ENCODE measurements at regions not wholly inside any gene's neighbourhood (a gene's known extent, or its start where the extent isn't known, plus 50 kb on each side); places are given as distances from the start of the nearest gene placed in this dataset.

DNA sequence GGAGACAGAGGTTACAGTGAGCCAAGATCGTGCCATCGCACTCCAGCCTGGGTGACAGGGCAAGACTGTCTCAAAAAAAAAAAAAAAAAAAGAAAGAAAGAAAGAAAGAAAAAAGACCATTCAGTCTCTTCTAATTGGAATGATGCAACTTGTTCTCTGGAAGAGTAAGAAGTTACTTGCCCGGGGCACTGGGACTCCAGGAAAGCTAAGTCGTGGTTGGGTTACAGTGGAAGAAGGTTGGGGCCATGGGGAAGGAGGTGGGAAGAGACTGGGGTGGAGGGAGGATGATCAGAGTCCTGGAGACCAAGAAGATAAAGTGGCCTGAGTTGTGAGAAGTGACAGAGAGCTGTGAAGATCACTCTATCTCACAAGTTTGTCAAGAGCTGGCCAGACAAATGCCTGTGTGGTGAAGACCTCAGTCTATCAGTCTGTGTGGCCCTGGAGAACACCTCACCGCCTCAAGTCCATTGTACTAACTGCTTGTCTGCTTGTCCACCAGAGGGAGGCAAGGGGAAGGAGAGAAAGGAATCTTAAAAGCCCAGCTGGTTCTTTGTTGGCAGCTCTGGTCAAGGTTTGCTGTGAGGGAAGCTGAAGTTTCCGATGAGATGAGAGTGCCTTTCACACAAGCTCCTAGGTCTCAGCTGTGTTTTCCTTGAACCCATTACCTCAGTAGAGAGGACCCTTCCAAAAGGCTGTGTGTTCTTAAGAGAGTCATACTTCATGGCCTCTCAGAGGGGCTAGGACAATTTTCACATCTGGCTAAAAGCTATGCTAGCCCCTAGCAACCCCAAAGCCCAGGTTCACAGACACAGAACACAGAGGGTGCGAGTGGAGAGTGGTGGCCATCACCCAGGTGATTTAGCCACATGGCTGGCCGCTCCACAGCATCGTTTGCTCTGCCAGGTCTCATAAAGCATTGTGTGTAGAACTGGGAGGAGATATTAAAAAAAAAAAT, 72.0 kb upstream of the TMEM178A start:
- TF ChIP-seq GATA3 (IDR thresholded peaks at IDR 0.05; ENCODE audit: low read depth, low read length) (no peak), GATA2 (IDR thresholded peaks at IDR 0.05; ENCODE audit: low read depth, low read length) (no peak)

DNA sequence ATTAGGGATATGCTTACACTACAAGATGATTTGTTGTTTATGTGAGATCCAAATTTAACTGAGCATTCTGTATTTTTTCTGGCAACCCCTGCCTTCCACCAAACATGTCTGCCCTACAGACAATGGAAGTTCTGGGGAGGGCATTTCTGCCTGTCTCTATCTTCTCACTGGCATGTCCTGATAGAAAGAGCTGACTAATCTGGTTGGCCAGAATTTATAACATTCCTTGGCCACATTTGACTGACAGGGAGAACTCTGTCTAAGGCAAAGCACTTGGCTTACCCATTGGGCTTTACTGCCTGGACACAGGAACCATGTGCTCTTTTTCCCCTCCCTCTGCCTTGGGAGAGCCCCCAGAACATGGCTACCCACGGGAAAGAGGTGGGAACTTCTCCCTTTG, 70.6 kb upstream of the TMEM178A start:
- TF ChIP-seq GATA2 (IDR thresholded peaks at IDR 0.05; ENCODE audit: low read depth, low read length) (no peak), GATA3 (IDR thresholded peaks at IDR 0.05; ENCODE audit: low read depth, low read length) (no peak)

DNA sequence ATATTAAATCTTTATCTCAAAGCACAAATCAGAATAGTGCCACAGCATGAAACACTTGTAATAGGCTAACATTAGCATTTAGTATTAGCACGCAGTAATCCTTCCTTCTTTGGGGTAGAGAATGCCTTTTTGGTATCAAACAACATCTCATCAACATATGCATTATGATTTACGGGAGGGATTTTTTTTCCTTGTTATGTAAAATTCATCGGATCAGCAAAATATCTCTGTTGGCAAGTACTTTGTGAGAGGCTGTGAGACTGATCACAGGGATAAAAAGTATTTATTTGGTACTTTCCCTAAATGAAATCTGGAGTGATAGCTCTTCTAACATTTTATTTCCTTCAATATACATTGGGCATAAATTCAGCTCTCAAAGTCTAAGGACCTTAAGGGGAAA, 68.4 kb upstream of the TMEM178A start:
- no peak for TF ChIP-seq GATA3 (IDR thresholded peaks at IDR 0.05; ENCODE audit: low read depth, low read length)
- no peak for TF ChIP-seq GATA2 (IDR thresholded peaks at IDR 0.05; ENCODE audit: low read depth, low read length)

DNA sequence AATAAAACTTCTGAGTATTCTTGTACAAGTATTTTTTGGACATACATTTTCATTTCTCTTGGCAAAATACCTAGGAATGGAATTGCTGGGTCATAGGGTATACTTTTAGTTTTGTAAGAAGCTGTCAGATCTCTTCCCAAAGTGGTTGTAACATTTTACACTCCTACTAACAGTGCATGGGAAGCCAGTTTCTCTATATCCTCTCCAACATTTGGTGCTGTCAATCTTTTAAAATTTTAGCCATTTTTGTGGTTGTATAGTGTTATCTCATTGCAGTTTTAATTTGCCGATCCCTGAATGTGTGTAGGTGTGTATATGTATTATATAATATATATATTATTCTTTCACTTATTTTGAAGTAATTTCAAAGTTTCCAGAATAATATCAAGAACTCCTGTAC, 63.1 kb upstream of the TMEM178A start:
- no peak for TF ChIP-seq GATA3 (IDR thresholded peaks at IDR 0.05; ENCODE audit: low read depth, low read length)
- TF ChIP-seq GATA2 (IDR thresholded peaks at IDR 0.05; ENCODE audit: low read depth, low read length) = no peak

DNA sequence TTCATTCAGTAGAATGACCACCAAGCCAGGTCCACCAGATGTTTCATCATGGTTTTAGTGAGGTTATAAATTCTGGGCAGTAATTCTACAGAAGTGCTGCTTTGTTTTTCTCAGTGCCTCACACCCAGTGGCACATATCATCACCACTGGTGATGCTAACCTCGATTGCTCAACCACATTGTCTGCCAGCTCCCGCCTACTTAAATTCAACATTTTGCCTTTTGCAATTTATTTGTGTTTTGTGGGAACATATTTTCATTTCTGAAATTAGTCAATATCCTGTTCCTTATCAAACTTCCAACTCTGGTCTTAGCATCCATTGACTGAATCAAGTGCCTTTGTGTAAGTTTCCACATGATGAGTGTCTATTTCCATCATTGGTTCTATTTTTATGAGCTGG, 62.3 kb upstream of the TMEM178A start:
- TF ChIP-seq GATA3 (IDR thresholded peaks at IDR 0.05; ENCODE audit: low read depth, low read length) (no peak), GATA2 (IDR thresholded peaks at IDR 0.05; ENCODE audit: low read depth, low read length) (no peak)

DNA sequence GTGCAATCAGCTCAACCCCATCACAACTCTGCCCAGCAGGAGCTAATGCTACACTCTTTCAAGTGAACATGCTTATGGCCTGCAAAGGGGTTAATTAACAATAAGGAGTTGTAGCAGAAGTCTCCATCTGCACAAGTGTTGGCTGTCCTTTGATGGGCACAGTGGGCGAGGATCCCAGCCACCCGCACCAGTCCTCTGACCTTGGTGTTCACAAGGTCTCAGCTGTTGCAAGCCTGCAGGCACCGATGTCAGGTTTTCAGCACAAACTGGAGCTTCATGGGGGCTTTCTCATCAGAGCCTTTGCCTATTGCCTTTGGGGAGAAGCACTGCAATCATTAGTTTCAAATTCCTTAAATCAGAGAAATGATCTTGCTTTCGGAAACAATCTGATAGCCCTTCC, 60.9 kb upstream of the TMEM178A start:
- no peak for TF ChIP-seq GATA3 (IDR thresholded peaks at IDR 0.05; ENCODE audit: low read depth, low read length)
- no peak for TF ChIP-seq GATA2 (IDR thresholded peaks at IDR 0.05; ENCODE audit: low read depth, low read length)

DNA sequence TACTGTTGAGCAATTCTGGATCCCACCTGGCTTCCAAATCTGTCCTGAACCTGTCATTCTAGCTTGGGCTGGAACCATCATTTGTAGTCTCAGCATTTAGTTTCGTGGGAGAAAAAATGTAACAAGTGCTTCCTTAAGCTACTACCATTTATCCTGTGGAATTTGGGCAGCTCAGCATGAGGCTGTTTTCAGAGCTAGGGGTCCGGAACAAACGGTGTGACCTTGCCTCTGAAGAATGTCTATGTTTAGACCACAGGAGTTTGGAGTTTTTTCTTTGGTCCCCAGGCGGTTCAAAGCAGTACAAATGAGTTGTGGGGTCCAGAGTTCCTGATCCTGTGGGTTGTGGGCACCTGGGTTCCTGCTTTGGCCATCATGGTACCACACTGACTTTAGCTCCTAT, 59.1 kb upstream of the TMEM178A start:
- no peak for TF ChIP-seq GATA3 (IDR thresholded peaks at IDR 0.05; ENCODE audit: low read depth, low read length)
- no peak for TF ChIP-seq GATA2 (IDR thresholded peaks at IDR 0.05; ENCODE audit: low read depth, low read length)

DNA sequence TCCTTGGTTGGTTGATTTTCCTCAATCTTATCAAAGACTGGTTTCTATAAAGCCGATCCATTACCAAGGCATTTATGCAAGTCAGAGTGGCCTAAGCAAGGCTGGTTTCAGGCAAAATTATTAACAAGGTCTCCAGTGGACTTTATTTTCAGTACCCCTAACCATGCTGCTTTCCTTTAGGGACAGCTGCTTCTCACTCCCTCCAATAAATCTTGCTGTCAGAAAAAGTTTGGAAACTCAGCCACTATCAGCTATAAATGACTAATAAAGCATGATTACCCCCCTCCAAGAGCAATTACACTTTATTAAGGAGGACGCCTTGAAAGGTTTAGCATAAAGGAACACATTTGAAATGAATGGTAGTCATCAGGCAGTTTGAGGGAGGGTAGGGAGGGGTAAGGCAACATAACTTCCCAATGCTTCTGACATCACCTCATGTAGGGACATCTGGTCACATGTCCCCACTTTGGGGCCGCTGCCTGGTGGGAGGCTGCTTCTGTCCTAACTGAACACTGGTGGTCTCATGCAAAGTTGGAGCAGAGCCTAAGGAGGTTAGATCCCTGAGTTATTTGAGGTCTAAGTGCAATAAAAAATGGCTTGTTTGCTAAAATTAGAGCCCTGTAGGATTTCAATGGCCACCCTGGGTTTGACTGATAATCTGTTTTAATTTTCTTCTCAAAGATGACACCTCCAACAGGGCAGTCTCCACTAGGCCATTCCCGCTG, 58.0 kb upstream of the TMEM178A start:
- TF ChIP-seq GATA3 (IDR thresholded peaks at IDR 0.05; ENCODE audit: low read depth, low read length) (no peak), GATA2 (IDR thresholded peaks at IDR 0.05; ENCODE audit: low read depth, low read length) (no peak)

DNA sequence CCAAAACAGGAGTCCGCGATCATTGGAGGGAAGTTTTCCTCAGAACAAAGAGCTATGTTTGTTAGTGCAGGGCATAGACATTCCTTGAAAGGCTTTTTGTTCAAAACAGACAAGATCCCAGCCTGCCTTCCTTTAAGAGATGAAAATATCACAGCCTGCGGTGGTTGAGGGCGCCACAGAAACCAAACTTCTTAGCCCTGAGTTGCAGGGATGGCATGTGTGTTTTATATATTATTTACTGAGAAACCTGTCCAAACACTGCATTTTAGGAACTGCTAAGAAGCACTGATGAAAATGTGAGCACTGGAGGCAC, 57.5 kb upstream of the TMEM178A start:
- no peak for TF ChIP-seq GATA3 (IDR thresholded peaks at IDR 0.05; ENCODE audit: low read depth, low read length)
- no peak for TF ChIP-seq GATA2 (IDR thresholded peaks at IDR 0.05; ENCODE audit: low read depth, low read length)

DNA sequence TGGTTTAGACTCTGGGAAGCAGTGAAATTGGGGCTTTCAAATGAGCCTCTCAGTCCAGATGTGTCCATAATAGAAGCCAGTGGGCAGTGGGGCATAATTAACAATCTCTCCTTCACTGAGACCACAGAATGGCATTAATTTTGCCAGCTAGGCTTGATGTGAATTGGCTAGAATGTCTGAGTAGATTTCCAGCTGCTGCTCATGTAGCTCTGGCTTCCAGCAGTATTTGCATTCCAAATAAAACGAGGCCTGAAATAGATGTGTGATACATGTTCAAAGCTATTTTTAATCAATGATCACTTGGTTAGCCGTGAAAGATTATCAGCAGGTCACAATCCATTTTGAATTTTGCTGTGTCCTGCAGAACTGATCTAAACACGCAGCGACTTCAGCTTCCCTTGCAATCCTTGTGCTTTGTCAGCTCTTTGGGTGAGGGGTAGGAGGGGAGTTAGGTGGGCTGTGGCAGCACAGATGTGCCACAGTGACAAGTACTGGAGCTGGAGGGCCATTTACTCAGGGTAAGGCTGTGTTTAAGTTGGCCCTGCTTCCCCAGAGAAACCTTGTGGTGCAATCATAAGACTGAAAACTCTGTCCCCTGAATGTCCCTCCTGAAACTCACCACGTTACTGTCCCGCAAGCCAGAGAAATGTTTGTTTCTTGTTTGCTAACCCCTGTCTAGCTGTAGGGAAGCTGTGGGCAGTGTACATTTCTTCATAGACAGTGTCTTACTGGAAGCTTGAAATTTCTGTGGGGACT, 56.9 kb upstream of the TMEM178A start:
- TF ChIP-seq GATA3 (IDR thresholded peaks at IDR 0.05; ENCODE audit: low read depth, low read length) = no peak

DNA sequence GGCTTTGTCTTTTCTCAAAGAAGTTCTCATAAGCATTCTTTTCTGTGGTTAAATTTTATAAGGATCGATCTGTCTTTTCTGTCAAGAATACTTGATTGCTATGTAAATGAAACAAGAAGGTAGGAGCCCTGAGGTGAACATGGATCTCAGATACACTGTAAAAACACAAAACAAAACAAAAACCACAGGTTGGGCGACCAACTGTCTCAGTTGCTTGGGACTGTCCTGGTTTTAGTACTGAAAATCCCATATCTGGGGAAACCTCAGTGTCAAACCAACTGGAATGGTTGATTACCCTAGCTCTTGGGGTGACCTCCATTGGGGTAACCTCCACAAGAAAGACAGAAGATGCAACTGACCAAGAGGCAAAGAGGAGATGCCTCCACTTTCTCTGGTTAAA, 55.8 kb upstream of the TMEM178A start:
- TF ChIP-seq GATA2 (IDR thresholded peaks at IDR 0.05; ENCODE audit: low read depth, low read length) (no peak), GATA3 (IDR thresholded peaks at IDR 0.05; ENCODE audit: low read depth, low read length) (no peak)

DNA sequence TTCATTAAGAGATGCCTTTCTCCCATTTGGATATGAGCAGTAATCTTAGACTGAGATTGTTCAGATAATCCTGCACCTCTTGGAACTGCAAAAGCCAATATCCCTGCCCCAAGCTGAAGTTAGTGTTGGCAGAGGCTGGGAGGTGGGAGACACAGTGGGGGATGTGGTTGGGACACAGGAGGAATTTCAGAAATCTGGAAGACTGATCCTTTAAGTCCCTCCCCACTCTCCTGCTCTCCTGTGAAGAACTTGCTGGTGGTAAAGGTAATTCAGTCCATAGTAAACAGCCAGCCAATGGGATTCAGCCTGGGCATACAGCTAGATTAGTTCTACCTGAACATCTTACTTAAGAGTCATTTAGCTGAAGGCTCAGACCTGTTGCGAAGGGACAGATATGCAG, 50.0 kb upstream of the TMEM178A start:
- TF ChIP-seq GATA2 (IDR thresholded peaks at IDR 0.05; ENCODE audit: low read depth, low read length) = no peak
- TF ChIP-seq GATA3 (IDR thresholded peaks at IDR 0.05; ENCODE audit: low read depth, low read length) = no peak
